Dermis blood vessel endothelial cell (primary cell): ENCODE measurements at regions not wholly inside any gene's neighbourhood (a gene's known extent, or its start where the extent isn't known, plus 50 kb on each side); places are given as distances from the start of the nearest gene placed in this dataset.
"Not testable (repeated sequence)": the region's sequence is repeated elsewhere in the genome, so short reads cannot be mapped to it uniquely, and the experiment has no call there.

Experiments
- DNase-seq: peaks from one replicate; pipeline ENCODE4 v3.0.0; 2010

DNA sequence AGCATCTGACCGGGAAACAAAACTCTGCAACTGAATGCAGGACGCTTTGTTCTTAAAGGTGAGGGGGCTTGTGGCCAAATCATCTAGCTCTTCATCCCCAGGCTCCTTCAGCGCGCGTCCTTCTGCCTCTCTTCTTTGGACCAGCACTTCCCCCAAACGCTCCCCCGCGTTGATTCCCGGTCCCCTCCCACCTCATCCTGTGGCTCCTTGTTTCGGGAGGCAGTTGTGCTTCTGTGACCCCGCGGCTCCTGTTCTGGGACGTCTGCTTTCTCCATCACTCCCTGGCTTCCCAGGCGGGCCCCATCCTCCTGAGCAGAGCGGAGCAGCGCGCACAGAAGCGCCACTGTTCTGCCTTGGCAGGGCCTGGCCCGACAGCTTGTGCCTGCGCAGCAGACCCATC is 109.7 kb upstream of the ZNG1E start:
- DNase-seq: not testable (repeated sequence)

DNA sequence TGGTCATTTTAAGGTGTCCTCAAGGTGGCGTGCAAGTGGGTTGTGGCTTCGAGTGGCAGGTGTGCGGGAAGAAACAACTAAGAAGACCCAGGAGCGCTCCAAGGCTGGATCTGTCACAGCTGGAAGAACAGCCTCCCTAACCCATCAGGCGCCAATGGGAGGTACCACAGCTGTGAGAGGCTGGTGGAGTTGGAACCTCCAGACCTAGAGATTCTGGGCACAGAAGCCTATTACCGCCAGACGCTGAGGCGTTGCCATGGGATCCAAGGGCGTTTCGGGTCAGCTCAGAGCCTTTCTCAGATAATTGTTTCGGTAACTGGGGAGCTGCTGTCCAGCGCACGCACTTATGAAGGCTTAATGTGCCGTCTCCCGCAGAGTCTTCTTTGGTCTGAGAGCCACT is 156.7 kb upstream of the ZNG1E start:
- DNase-seq: not testable (repeated sequence)

DNA sequence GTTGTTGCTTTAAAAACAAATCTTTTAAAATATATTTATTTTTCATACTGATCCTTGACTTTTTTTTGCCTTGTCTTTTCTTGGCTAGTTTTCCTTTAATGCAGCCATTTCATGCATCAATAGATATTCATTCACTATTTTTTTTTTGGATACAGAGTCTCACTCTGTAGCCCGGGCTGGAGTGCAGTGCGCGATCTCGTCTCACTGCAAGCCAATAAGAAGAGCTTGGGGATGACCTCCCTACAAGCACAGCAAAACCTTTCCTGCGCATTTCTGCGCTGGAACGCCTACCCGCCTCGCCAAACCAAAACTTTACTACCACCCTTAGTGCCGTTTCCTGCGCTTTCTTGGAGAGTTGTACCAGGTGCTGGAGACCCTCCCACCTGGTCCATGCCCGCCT is 161.3 kb upstream of the ZNG1E start:
- DNase-seq: not testable (repeated sequence)

GRCh38 chr9:65507897-65508296 is 167.8 kb upstream of the ZNG1E start:
- not testable (repeated sequence) for DNase-seq

DNA sequence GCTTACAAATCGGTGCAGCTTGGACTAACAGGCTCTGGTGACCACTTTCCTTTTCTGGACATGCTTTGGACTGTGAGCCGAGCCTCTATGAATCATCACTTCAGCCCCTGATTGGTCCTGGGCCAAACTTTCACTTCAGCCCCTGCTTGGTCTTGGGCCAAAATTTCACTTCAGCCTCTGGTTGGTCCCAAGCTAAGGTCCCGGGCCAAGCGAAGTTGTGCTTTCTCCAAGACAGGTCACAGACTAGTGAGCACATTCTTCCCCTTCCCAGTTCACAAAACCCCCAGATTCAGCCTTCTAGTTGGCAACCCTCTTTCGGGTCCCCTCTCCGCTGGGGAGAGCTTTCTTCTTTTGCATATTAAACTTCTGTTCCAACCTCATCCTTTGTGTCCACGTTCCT is 171.0 kb upstream of the ZNG1E start:
- DNase-seq: not testable (repeated sequence)

GRCh38 chr9:65503696-65504095 is 172.0 kb upstream of the ZNG1E start:
- not testable (repeated sequence) for DNase-seq

GRCh38 chr9:65482890-65483289 is 192.8 kb upstream of the ZNG1E start:
- DNase-seq: not testable (repeated sequence)

GRCh38 chr9:65481291-65481690 is 194.4 kb upstream of the ZNG1E start:
- not testable (repeated sequence) for DNase-seq

GRCh38 chr9:65474891-65475290 is 189.9 kb upstream of the FOXD4L5 start:
- not testable (repeated sequence) for DNase-seq

- DNase-seq: not testable (repeated sequence)
These were observed 188.2 kb upstream of the FOXD4L5 start for GRCh38 chr9:65473059-65473822.

DNA sequence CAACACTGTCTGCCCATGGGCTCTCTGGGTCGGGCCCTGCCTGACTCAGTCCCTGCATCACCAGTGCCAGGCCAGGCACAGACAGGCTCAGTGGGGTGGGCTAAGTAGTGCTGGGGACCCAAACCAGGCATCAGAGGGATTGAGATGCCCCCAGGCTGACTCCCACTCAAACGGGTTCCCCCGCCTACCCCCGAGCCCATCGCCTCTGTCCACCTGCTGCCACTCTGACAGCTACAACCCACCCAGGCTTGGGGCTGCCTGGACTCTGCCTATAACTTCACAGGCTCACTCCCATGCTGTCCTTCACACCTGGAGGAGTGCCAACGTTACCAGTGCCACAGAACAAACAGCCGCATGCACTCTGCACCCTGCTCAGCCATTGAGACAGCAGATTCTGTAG is 186.1 kb upstream of the FOXD4L5 start:
- not testable (repeated sequence) for DNase-seq

GRCh38 chr9:65466911-65467734 is 182.1 kb upstream of the FOXD4L5 start:
- not testable (repeated sequence) for DNase-seq

DNA sequence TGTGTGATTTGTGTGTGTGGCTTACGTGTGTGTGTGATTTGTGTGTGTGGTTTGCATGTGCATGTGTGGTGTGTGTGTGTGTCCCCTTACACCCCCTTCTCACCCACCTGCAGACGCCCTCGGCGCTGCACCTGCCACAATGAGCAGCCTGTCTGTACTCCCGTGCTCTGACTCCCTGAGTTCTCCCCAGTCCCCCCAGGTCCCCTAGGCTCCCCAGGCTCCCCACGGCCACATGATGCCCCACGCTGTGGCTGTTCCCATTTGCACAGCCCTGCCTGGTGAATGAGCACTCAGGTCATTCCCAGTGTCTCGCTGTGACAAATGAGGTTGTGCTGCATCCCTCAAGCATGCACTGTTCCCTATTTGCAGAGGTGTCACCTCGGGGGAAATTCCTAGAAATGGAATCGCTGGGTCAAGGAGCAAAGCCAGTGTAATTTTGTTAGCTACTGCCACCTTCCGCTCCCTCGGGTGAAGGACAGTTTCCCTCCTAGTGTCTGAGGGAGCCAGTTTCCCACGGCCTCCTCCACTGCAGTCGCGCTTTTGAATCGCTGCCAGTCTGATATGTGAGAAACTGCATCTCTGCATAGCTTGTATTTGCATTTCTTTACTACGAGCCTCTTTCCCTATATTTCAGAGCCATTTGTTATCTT is 180.4 kb upstream of the FOXD4L5 start:
- not testable (repeated sequence) for DNase-seq

- not testable (repeated sequence) for DNase-seq
These were observed 177.5 kb upstream of the FOXD4L5 start for GRCh38 chr9:65462476-65462875.

GRCh38 chr9:65459756-65460320 is 174.8 kb upstream of the FOXD4L5 start:
- no peak for DNase-seq

GRCh38 chr9:65458992-65459391 is 174.0 kb upstream of the FOXD4L5 start:
- no peak for DNase-seq

- no peak for DNase-seq
These were observed 173.5 kb upstream of the FOXD4L5 start for GRCh38 chr9:65458465-65458864.

DNA sequence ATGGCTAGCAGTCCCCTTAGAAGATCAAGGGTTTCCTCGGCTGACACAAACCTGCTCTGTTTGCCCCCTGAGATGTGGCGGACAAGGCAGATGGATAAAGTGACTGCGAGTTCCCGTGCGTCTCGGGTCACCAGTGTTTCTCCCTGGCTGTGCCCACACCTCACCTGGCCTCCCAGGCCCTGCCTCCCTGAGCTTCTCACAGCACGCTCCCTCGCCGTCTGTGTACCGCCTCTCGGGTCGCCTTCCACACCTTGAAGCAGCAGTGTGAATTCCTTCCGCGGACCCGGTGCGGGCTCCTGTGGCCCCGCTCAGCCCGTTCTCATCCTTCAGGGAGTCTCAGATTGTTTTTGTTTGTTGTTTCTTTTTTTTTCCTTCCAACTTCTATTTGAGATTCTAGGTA is 172.0 kb upstream of the FOXD4L5 start:
- not testable (repeated sequence) for DNase-seq

GRCh38 chr9:65455751-65456647 is 171.0 kb upstream of the FOXD4L5 start:
- DNase-seq: not testable (repeated sequence)

DNA sequence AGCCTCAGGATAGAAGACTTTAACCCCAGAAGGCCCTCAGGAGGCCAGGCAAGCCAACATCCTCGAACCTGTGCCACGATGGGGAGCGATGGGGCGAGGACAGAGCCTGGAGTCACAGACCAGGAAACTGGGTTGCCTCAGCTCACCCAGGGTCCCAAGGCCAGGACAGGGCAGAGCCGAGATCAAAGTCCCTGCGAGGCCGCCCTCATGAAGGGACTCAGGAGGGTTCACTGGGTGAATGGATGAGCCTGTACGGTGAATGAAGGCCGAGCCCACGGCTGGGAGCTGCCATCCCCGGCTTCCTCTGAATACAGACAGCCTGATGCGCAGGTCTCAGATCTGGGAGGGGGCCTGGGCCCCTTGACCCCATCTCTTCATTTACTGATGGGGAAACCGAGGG is 170.1 kb upstream of the FOXD4L5 start:
- DNase-seq: not testable (repeated sequence)

GRCh38 chr9:65454666-65455065 is 169.7 kb upstream of the FOXD4L5 start:
- not testable (repeated sequence) for DNase-seq

GRCh38 chr9:65454034-65454433 is 169.0 kb upstream of the FOXD4L5 start:
- DNase-seq: not testable (repeated sequence)
